ENCODE measurements at regions not wholly inside any gene's neighbourhood (a gene's known extent, or its start where the extent isn't known, plus 50 kb on each side); places are given as distances from the start of the nearest gene placed in this dataset.

GRCh38 chr14:98867726-98868125 is 404.3 kb downstream of the BCL11B start:
- Histone ChIP-seq H3K27ac (replicated peaks in 1 of 4) (no peak overlapping the region), H3K4me1 (no peaks in the 10 kb centered on the region), H3K36me3 (no peaks in the 10 kb centered on the region), H3K27me3 (no peaks in the 10 kb centered on the region), H3K9me3 (no peaks in the 10 kb centered on the region), H3K4me3 (no peak overlapping the region)
- no peak for DNase-seq (ENCODE audit: extremely low spot score)
- WGBS, result 89% methylated on average over 9 of the region's 9 CpGs
- TF ChIP-seq POLR2AphosphoS5 (IDR thresholded peaks at IDR 0.05) (no peak), CTCF (IDR thresholded peaks at IDR 0.05) (no peak), POLR2A (IDR thresholded peaks at IDR 0.05; ENCODE audit: low read depth) (no peak), EP300 (IDR thresholded peaks at IDR 0.05) (no peak)
- intact Hi-C loops (cut with DNase I), result no loop called here

GRCh38 chr14:98868866-98869265 is 403.1 kb downstream of the BCL11B start:
- no peak for DNase-seq (ENCODE audit: extremely low spot score)
- Histone ChIP-seq H3K4me3 (no peak overlapping the region), H3K9me3 (no peaks in the 10 kb centered on the region), H3K4me1 (no peaks in the 10 kb centered on the region), H3K36me3 (no peaks in the 10 kb centered on the region), H3K27ac (replicated peaks in 1 of 4) (no peak overlapping the region), H3K27me3 (no peaks in the 10 kb centered on the region)
- 77% methylated on average over 4 of the region's 10 CpGs for WGBS
- TF ChIP-seq CTCF (IDR thresholded peaks at IDR 0.05) (no peak), POLR2A (IDR thresholded peaks at IDR 0.05; ENCODE audit: low read depth) (no peak), EP300 (IDR thresholded peaks at IDR 0.05) (no peak), POLR2AphosphoS5 (IDR thresholded peaks at IDR 0.05) (no peak)
- intact Hi-C loops (cut with DNase I), result no loop called here

DNA sequence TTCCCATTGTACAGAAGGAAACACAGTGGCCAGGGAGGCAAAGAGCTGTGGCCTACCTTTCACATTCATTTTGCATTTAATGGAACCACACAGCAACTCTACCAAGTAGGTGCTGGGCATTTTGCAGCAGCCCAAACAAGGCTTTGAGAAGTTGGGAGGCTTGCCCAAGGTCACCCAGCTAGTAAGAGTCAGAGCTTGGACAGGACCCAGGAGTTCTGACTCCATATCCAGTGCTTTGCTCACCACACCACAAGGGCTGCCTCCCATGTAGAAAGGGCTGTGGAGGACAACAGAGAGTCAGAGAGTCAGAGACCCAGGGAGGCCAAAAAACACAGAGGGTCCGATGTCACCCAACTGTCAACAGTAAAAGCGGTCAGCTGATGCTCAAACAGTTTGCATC is 400.2 kb downstream of the BCL11B start:
- 88% methylated on average over 2 of the region's 2 CpGs for WGBS
- intact Hi-C loops (cut with DNase I), result no loop called here

DNA sequence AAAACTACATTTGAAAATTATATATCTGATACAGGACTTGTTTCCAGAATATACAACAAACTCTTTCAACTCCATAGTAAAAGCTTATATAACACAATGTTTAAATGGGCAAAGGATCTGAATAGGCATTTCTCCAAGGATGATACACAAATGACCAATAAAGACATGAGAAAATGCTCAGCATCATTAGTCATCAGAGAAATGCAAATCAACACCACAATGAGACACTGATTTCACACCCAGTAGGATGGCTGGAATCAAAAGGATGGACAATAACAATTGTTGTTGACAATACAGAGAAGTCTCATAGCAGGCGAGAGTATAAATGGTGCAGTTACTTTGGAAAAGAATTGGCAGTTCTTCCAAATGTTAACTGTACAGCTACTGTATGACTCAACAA is 394.9 kb downstream of the BCL11B start:
- no peaks in the 10 kb centered on the region for H3K36me3 ChIP-seq
- intact Hi-C loops (cut with DNase I), result no loop called here
- H3K9me3 ChIP-seq, result peaks cover 0 to 16% (median 7%) of the 10 kb centered on the region in 4 donors
- no peak overlapping the region for H3K4me3 ChIP-seq
- DNase-seq (ENCODE audit: extremely low spot score), result no peak
- 91% methylated on average over 1 of the region's 1 CpG for WGBS
- H3K4me1 ChIP-seq, result no peaks in the 10 kb centered on the region
- H3K27me3 ChIP-seq, result no peaks in the 10 kb centered on the region
- no peak for TF ChIP-seq EP300 (IDR thresholded peaks at IDR 0.05)
- TF ChIP-seq POLR2A (IDR thresholded peaks at IDR 0.05; ENCODE audit: low read depth), result no peak
- no peak for TF ChIP-seq CTCF (IDR thresholded peaks at IDR 0.05)
- TF ChIP-seq POLR2AphosphoS5 (IDR thresholded peaks at IDR 0.05), result no peak
- H3K27ac ChIP-seq (replicated peaks in 1 of 4), result no peak overlapping the region

More for the DNA sequence above, 400.2 kb downstream of the BCL11B start:
- Histone ChIP-seq H3K4me1 (no peaks in the 10 kb centered on the region), H3K36me3 (no peaks in the 10 kb centered on the region), H3K9me3 (peaks cover 0 to 8% (median 4%) of the 10 kb centered on the region in 4 donors), H3K4me3 (no peak overlapping the region), H3K27ac (replicated peaks in 1 of 4) (no peak overlapping the region), H3K27me3 (no peaks in the 10 kb centered on the region)
- TF ChIP-seq EP300 (IDR thresholded peaks at IDR 0.05), result no peak
- DNase-seq (ENCODE audit: extremely low spot score), result no peak

- intact Hi-C loops (cut with DNase I), result no loop called here
- no peak for DNase-seq (ENCODE audit: extremely low spot score)
Measured at GRCh38 chr14:98878282-98878681, 393.7 kb downstream of the BCL11B start.

More at GRCh38 chr14:98878282-98878681, 393.7 kb downstream of the BCL11B start:
- no peaks in the 10 kb centered on the region for H3K4me1 ChIP-seq
- no peaks in the 10 kb centered on the region for H3K36me3 ChIP-seq
- no peak for TF ChIP-seq CTCF (IDR thresholded peaks at IDR 0.05)
- no peak for TF ChIP-seq POLR2A (IDR thresholded peaks at IDR 0.05; ENCODE audit: low read depth)
- no peak for TF ChIP-seq EP300 (IDR thresholded peaks at IDR 0.05)
- TF ChIP-seq POLR2AphosphoS5 (IDR thresholded peaks at IDR 0.05), result no peak
- 73% methylated on average over 3 of the region's 3 CpGs for WGBS
- H3K4me3 ChIP-seq, result no peak overlapping the region
- peaks cover 0 to 16% (median 7%) of the 10 kb centered on the region in 4 donors for H3K9me3 ChIP-seq
- no peak overlapping the region for H3K27ac ChIP-seq (replicated peaks in 1 of 4)
- H3K27me3 ChIP-seq, result no peaks in the 10 kb centered on the region
